AG09319 (cell line): ENCODE measurements at regions not wholly inside any gene's neighbourhood (a gene's known extent, or its start where the extent isn't known, plus 50 kb on each side); places are given as distances from the start of the nearest gene placed in this dataset.

Experiments used
- DNase-seq: peaks from one replicate; pipeline ENCODE4 v3.0.0-alpha.2; 2010; ENCODE audit warnings: low read depth; ENCODE audit errors: extremely low read depth
- TF ChIP-seq, protein P1 (sequence below): IDR thresholded peaks from 2 replicates; pipeline ENCODE4 v1.5.1; 2011; ENCODE audit warnings: low read depth, mild to moderate bottlenecking, inconsistent platforms, low read length, moderate library complexity

DNA sequence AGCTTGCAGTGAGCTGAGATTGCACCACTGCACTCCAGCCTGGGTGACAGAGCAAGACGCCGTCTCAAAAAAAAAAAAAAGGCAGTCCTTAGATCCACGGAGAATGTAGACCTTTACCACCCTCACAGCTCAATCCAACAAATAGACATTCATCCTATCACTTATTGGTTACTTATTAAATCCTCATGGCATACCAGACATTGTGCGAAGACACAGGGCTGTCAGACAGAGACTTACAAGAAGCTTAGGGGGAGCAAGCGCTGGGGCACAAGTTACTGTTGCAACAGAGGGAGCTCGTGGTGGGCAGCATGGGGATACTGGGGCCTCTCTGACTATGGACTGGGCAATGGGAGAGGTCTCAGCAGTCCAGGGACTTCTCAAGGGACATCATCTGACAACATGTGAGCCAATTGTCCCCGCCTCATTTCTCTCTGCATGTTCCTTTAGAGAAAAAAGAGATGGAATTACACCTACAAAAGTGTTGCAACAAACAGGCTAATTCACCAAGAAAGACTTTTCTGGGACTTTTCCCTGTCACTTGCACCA lies 82.8 kb upstream of the TNS3 start:
- TF ChIP-seq, protein P1, sequence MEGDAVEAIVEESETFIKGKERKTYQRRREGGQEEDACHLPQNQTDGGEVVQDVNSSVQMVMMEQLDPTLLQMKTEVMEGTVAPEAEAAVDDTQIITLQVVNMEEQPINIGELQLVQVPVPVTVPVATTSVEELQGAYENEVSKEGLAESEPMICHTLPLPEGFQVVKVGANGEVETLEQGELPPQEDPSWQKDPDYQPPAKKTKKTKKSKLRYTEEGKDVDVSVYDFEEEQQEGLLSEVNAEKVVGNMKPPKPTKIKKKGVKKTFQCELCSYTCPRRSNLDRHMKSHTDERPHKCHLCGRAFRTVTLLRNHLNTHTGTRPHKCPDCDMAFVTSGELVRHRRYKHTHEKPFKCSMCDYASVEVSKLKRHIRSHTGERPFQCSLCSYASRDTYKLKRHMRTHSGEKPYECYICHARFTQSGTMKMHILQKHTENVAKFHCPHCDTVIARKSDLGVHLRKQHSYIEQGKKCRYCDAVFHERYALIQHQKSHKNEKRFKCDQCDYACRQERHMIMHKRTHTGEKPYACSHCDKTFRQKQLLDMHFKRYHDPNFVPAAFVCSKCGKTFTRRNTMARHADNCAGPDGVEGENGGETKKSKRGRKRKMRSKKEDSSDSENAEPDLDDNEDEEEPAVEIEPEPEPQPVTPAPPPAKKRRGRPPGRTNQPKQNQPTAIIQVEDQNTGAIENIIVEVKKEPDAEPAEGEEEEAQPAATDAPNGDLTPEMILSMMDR, result no peak
- DNase-seq, result no peak

DNA sequence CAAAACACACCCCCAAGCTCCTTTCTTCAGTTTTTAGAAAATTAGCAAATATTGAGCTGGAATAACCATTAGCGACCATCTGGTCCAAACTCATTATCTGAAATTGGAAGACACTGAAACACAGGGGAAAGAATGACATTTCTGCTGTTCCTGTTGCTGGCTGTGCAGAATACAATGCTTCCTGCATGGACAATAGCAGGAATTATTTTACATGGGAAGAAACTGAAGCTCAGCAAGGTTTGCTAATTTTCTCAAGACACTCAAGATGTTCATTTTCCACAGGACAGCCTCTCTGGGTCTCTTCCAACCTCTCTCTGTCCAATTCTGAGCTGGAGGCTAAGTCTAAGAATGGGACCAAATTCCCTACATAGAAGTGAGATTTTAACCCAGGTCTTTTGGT lies 81.9 kb upstream of the TNS3 start:
- no peak for DNase-seq
- TF ChIP-seq, protein P1, result no peak

DNA sequence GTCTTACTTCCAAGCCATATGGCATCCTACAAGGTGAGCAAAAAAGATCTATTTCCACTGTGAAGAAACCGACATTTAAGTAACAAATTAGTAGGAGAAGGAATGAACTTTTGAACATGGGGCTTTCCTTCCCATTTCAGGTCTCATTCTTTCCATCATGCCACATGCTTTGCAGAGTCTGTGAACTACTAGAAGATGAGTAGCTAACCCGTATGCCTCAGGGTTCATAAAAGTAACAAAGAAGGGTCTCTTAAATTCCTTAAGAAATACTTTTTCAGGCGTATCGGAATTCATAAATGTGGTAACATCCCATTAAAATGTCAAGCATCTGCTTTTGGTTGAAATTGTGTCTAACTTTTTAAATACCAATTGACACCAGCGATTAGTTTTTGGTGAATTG lies 81.3 kb upstream of the TNS3 start:
- peak; percentile 56 for DNase-seq
- TF ChIP-seq, protein P1, result no peak

DNA sequence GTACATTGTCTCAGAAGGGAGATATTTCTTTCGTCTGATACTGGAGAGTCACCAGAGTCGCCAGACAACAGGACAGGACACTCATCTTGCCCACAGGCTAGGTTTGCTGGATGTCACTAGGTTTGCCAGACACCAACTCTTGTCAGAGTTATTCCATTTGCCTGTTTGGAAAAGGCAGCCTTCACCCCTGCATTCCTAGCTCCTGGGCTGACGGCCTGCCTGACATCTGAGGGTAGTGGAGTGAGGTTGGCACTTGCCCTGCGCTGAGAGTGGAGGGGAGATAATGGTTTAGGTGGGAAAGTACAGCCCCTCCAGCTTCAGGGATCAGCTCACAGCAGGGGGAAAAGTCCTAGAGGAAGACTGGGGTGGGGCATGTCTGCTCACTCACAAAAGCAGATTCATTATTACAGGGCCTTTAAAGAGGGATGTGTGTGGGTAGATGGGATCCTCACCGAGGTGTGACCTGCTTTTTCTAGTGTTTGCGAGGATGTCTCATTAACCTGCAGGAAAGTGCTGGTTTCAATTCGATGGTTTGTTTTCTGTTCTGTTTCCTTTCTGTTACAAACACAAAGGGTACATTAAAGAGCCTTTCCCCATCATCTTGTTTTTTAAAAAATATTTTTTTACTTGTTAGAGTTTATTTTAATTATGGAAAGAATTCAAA lies 79.3 kb upstream of the TNS3 start:
- no peak for DNase-seq
- TF ChIP-seq, protein P1, result no peak

DNA sequence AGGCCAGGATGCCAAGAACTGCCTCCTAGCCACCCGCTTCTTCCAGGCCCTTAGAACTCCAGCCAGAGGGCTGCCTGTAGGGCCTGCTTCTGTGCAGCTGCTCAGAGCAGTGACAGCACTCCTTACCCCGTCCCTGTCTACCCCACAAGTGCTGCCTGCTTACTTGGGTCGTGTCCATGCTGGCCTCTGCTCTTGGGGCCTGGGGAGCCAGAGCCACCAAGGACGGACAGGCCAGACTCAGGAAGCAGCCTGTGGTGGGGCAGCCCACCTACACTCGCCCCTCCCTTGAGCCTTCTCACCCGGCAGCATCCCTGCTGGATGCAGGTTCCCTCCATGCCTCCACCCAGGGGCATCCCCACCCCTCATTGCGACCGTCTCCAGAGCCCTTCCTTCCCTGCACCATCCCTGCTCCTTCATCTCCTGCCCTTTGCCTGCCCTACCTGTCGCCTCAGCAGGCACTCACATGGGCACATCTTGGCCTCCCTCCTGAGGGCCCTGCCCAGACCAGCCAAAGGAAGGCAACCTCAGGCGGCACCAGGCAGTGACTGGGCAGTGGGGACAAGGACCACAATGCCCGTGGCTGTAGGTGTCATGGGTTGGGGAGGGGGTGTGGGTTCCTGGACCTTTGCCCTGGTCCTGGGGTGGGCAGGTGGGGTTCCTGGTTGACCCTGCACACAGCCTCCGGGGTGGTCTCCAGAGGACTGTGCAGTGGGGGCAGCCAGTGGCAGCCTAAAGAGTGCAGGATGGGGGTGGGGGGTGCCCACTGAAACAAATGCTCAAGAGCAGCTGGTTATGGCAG lies 78.0 kb upstream of the TNS3 start:
- TF ChIP-seq, protein P1, result no peak
- DNase-seq, result no peak

DNA sequence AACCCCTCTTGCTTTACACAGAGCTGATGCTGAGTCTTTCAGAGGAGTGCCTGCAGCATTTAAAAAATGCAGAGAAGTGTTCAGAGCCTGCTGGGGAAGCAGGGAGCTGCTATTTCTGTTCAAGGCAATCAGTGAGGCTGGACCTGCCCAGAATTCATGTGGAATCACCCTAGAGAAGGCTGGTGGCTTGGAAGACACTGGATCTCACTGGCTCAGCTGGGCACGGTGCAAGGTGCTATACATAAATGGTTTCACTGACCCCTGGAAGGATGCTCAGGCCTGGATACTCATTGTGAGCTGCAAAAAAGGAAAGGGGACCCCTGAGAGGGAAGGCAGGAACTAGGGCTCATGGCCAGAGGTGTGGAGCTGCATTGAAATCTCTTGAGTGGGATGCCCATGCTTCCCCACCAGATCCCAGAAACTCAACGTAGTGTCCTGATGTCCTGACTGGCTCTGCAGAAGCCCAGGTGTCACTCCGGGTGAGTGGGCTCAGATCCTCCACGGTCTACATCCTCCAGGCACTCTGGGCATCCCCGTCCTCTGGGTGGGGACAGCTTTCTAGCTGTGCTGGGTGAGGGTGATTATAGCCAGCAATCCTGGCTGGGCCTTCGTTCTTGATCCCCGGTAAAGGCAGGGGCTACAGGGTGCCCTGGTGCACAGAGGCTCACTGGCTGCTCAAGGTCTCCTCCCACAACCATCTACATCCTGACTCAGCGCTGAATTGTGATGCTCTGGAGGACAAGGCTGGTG lies 77.2 kb upstream of the TNS3 start:
- no peak for DNase-seq
- TF ChIP-seq, protein P1, result no peak
